Gastrocnemius medialis (tissue), 4 donors: ENCODE measurements at regions not wholly inside any gene's neighbourhood (a gene's known extent, or its start where the extent isn't known, plus 50 kb on each side); places are given as distances from the start of the nearest gene placed in this dataset.
A peak's percentile ranks its signal among the peaks of the same experiment; 100 is the strongest.

Source experiments
- ATAC-seq, 2 donors: fragments of 150-250 bp; one replicate each; pipeline ENCODE4 v1.9.1; 2016
- DNase-seq, 2 donors: peaks; one replicate each; pipeline ENCODE4 v3.0.0-alpha.2; 2019
- H3K27ac ChIP-seq, 4 donors: fragments of 200-600 bp; sonication (generic); 1 replicate in 1 of 4; 2 replicates in 3 of 4; pipeline ENCODE4 v1.5.1; 2016 to 2018; ENCODE audit warnings: mild to moderate bottlenecking in 2 of 4, moderate library complexity in 1 of 4
- H3K27me3 ChIP-seq, 3 donors: fragments of 200-600 bp; sonication (generic) in 2 of 3; 1 replicate in 1 of 3; 2 replicates in 2 of 3; pipeline versions ENCODE4 v1.5.1 to v1.6.0; 2016 to 2019; ENCODE audit warnings: mild to moderate bottlenecking in 1 of 3, moderate library complexity in 1 of 3
- H3K36me3 ChIP-seq, 2 donors: fragments of 200-600 bp; sonication (generic) in 1 of 2; one replicate each; pipeline ENCODE4 v1.5.1; 2017 to 2018
- H3K4me1 ChIP-seq, 2 donors: fragments of 200-600 bp; sonication (generic) in 1 of 2; one replicate each; pipeline ENCODE4 v1.5.1; 2016 to 2017; ENCODE audit warnings: mild to moderate bottlenecking in 2 of 2
- H3K4me3 ChIP-seq, 4 donors: fragments of 200-600 bp; sonication (generic) in 3 of 4; 1 replicate in 1 of 4; 2 replicates in 3 of 4; pipeline ENCODE4 v1.5.1; 2016 to 2019; ENCODE audit warnings: mild to moderate bottlenecking in 2 of 4
- H3K9me3 ChIP-seq, 3 donors: fragments of 200-600 bp; sonication (generic) in 2 of 3; 1 replicate in 1 of 3; 2 replicates in 2 of 3; pipeline ENCODE4 v1.5.1; 2016 to 2019
- POLR2A ChIP-seq, 2 donors: fragments of 450-650 bp; IDR thresholded peaks; one replicate each; pipeline ENCODE4 v1.6.1; 2017; ENCODE audit warnings: antibody characterized with exemption in 2 of 2, mild to moderate bottlenecking in 2 of 2, moderate library complexity in 2 of 2
- in situ Hi-C, 4 donors: fragments of 200-750 bp; cut with MboI; loops; one replicate each; pipeline versions ENCODE4 v1.15.0 to v1.8.0; 2017; ENCODE audit warnings: low sequenced_read_pairs in 4 of 4
- intact Hi-C: fragments of 100-400 bp; cut with DNase I; formaldehyde crosslinking; loops from one replicate; pipeline ENCODE4 v1.15.1; 2023; ENCODE audit warnings: low total_unique reads
- TF ChIP-seq, protein P1 (sequence below), 5 experiments: fragments of 450-650 bp in 3 of 5; fragments of 200-600 bp in 2 of 5; sonication (generic) in 2 of 5; IDR thresholded peaks in 4 of 5; conservative IDR thresholded peaks in 1 of 5; 1 replicate in 4 of 5; 2 replicates in 1 of 5; pipeline ENCODE4 v1.5.1; 2016 to 2019; ENCODE audit warnings: antibody characterized with exemption in 5 of 5, mild to moderate bottlenecking in 3 of 5, moderate library complexity in 3 of 5

DNA sequence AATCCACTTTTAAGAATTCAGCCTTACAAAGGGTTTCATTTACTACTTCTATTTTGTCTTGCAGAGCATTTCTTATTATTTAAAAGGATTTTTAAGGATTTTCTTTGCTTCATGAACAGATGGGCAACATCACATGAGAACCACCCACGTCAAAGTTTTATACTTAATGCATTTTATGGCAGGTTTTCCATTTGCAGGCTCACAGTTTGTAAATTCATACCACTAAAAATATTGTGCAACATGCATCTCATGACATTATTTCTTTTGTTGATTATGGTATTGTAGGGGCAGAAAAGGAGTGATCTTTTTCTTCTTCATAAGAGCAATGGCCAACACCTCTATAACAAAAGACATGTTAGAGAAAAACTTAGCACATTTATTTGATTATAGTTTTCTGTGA lies 554.0 kb upstream of the SPRY2 start:
- no peaks in the 10 kb centered on the region for H3K27me3 ChIP-seq
- intact Hi-C loops (no loop called here), in situ Hi-C loops (no loop called here)
- no peak overlapping the region for H3K27ac ChIP-seq
- H3K36me3 ChIP-seq = no peaks in the 10 kb centered on the region
- DNase-seq = no peak
- TF ChIP-seq, protein P1, sequence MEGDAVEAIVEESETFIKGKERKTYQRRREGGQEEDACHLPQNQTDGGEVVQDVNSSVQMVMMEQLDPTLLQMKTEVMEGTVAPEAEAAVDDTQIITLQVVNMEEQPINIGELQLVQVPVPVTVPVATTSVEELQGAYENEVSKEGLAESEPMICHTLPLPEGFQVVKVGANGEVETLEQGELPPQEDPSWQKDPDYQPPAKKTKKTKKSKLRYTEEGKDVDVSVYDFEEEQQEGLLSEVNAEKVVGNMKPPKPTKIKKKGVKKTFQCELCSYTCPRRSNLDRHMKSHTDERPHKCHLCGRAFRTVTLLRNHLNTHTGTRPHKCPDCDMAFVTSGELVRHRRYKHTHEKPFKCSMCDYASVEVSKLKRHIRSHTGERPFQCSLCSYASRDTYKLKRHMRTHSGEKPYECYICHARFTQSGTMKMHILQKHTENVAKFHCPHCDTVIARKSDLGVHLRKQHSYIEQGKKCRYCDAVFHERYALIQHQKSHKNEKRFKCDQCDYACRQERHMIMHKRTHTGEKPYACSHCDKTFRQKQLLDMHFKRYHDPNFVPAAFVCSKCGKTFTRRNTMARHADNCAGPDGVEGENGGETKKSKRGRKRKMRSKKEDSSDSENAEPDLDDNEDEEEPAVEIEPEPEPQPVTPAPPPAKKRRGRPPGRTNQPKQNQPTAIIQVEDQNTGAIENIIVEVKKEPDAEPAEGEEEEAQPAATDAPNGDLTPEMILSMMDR (IDR thresholded peaks at IDR 0.05 in 4 of 5, conservative IDR thresholded peaks at IDR 0.05 in 1 of 5) = no peak
- no peak for TF ChIP-seq POLR2A (IDR thresholded peaks at IDR 0.05)
- H3K4me3 ChIP-seq = no peak overlapping the region
- H3K4me1 ChIP-seq = no peaks in the 10 kb centered on the region
- no peak for ATAC-seq
- H3K9me3 ChIP-seq = no peaks in the 10 kb centered on the region

DNA sequence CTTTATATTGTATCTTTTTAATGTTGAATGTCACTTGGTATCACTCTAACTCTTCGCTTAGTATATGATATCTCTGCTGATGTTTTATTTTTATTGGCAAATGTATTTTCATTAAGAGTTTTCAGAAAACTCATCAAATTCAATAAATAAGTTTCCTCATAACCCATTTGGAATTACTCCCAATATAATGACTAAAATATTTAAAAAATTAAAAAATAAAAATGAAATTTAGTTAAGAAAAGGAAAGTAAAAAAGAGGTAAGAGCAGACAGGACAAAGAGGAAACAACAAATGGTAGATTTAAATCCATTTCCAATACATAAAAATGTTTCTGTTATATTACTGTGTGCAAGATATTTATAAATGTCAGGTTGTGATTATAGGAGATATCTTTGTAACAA lies 548.9 kb upstream of the SPRY2 start:
- ATAC-seq = no peak

DNA sequence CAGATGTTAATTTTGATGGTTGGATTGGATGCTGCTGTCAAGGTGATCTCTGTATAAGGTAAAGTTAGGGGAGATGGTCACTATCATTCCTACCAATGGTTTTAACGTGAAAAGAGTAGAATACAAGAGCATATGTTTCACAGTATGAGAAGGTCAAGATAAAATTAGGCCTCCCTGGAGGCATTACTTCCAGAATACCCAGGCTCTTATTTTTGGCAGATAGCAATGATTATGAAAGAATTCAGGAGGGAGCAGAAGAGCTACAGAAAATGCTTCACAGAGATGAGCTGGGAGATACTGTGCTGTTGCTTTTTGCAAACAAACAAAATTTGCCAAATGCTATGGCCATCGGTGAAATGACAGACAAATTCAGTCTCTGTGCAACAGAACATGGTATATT lies 547.5 kb upstream of the SPRY2 start:
- H3K4me1 ChIP-seq = peaks cover 0 to 3% of the 10 kb centered on the region in 2 donors
- H3K4me3 ChIP-seq = no peak overlapping the region
- H3K9me3 ChIP-seq = no peaks in the 10 kb centered on the region
- DNase-seq (no peak), ATAC-seq (peak in 1 of 2 donors; percentile 49)
- H3K27ac ChIP-seq = peak overlapping the region in 3 of 4 donors; percentile 19 to 42 (median 31)
- TF ChIP-seq, protein P1 (IDR thresholded peaks at IDR 0.05 in 4 of 5, conservative IDR thresholded peaks at IDR 0.05 in 1 of 5) = no peak
- TF ChIP-seq POLR2A (IDR thresholded peaks at IDR 0.05) = no peak
- intact Hi-C loops (no loop called here), in situ Hi-C loops (no loop called here)
- H3K27me3 ChIP-seq = no peaks in the 10 kb centered on the region
- H3K36me3 ChIP-seq = no peaks in the 10 kb centered on the region

More for the DNA sequence above, 548.9 kb upstream of the SPRY2 start:
- in situ Hi-C loops (no loop called here), intact Hi-C loops (no loop called here)
- H3K9me3 ChIP-seq = no peaks in the 10 kb centered on the region
- no peaks in the 10 kb centered on the region for H3K36me3 ChIP-seq
- TF ChIP-seq, protein P1 (IDR thresholded peaks at IDR 0.05 in 4 of 5, conservative IDR thresholded peaks at IDR 0.05 in 1 of 5) = no peak
- TF ChIP-seq POLR2A (IDR thresholded peaks at IDR 0.05) = no peak
- H3K4me1 ChIP-seq = peaks cover 0 to 3% of the 10 kb centered on the region in 2 donors
- no peaks in the 10 kb centered on the region for H3K27me3 ChIP-seq
- DNase-seq = no peak
- no peak overlapping the region for H3K4me3 ChIP-seq
- H3K27ac ChIP-seq = peak overlapping the region in 1 of 4 donors; percentile 14

DNA sequence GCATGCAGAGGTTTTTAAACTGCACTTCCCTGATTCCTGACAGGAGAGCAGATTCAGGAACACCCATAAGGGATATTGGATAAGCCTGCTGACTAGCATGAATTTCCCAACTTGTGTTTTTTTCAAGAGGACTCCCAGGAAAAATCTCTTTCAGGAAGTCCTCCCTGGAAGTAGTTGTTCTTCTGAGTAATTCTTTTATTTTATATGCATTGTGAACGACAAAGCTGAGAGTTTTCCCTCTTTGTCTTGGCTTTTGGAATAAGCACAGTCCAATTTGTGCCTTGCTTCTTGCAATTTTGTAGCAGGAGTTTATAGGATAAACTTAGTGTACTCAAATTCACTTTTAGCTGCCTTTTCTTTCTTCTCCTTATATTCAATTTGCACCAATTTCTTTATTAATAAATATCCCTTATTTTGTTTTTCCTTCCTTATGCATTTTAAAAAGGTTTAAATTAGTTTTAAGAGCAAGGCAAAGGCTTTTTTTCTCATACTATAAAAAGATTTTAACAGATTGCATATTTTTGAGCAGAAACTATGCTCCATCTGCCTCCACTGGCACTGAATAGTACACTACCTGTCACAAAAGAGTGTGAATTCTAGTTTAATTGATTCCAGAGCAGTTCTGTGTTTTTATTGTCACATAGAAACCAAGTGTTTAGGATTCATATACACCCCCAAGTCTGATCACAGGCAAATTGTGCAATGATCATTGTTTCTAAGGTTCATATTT lies 543.3 kb upstream of the SPRY2 start:
- in situ Hi-C loops (no loop called here), intact Hi-C loops (no loop called here)
- DNase-seq (no peak), ATAC-seq (no peak)
- Histone ChIP-seq H3K4me1 (peaks cover 0 to 3% of the 10 kb centered on the region in 2 donors), H3K36me3 (no peaks in the 10 kb centered on the region), H3K9me3 (no peaks in the 10 kb centered on the region), H3K27me3 (no peaks in the 10 kb centered on the region), H3K27ac (no peak overlapping the region), H3K4me3 (no peak overlapping the region)
- no peak for TF ChIP-seq POLR2A (IDR thresholded peaks at IDR 0.05)
- TF ChIP-seq, protein P1 (IDR thresholded peaks at IDR 0.05 in 4 of 5, conservative IDR thresholded peaks at IDR 0.05 in 1 of 5) = no peak
